ENCODE measurements at regions not wholly inside any gene's neighbourhood (a gene's known extent, or its start where the extent isn't known, plus 50 kb on each side); places are given as distances from the start of the nearest gene placed in this dataset.

- Histone ChIP-seq H4K20me1 (ENCODE audit: low read depth, low read length) (no peaks in the 10 kb centered on the region), H3K9me3 (ENCODE audit: insufficient read depth, low read length) (no peaks in the 10 kb centered on the region), H3K79me2 (ENCODE audit: insufficient read depth, low read length) (no peaks in the 10 kb centered on the region), H3F3A (ENCODE audit: insufficient read depth) (no peaks in the 10 kb centered on the region), H3K9ac (ENCODE audit: low read length) (no peak overlapping the region), H2AFZ (ENCODE audit: low read depth, low read length, severe bottlenecking) (no peak overlapping the region), H3K9me2 (replicated peaks; ENCODE audit: insufficient read depth, low read length) (no peaks in the 10 kb centered on the region), H3K27me3 (ENCODE audit: low read length) (no peaks in the 10 kb centered on the region), H3K36me3 (ENCODE audit: low read length) (no peaks in the 10 kb centered on the region), H3K4me3 (ENCODE audit: insufficient read depth, low read length, poor library complexity, severe bottlenecking) (no peak overlapping the region), H3K4me2 (ENCODE audit: low read depth, low read length, poor library complexity, severe bottlenecking) (no peak overlapping the region), H3K27ac (ENCODE audit: low read depth, low read length) (no peak overlapping the region)
- TF ChIP-seq CTCF (IDR thresholded peaks at IDR 0.05; ENCODE audit: insufficient read depth, low read length, poor library complexity, severe bottlenecking), result no peak
- TF ChIP-seq EZH2phosphoT487 (conservative IDR thresholded peaks at IDR 0.05; ENCODE audit: low read length), result no peak
Measured at GRCh38 chr6:51410453-51410852, 591.8 kb downstream of the TFAP2B start.

GRCh38 chr6:51411496-51412125 lies 592.9 kb downstream of the TFAP2B start:
- Histone ChIP-seq H3K27me3 (ENCODE audit: low read length) (no peaks in the 10 kb centered on the region), H3K9ac (ENCODE audit: low read length) (no peak overlapping the region), H3K36me3 (ENCODE audit: low read length) (no peaks in the 10 kb centered on the region), H3K79me2 (ENCODE audit: insufficient read depth, low read length) (no peaks in the 10 kb centered on the region), H2AFZ (ENCODE audit: low read depth, low read length, severe bottlenecking) (no peak overlapping the region), H3K9me2 (replicated peaks; ENCODE audit: insufficient read depth, low read length) (no peaks in the 10 kb centered on the region), H4K20me1 (ENCODE audit: low read depth, low read length) (no peaks in the 10 kb centered on the region), H3K27ac (ENCODE audit: low read depth, low read length) (no peak overlapping the region), H3F3A (ENCODE audit: insufficient read depth) (no peaks in the 10 kb centered on the region), H3K4me2 (ENCODE audit: low read depth, low read length, poor library complexity, severe bottlenecking) (no peak overlapping the region), H3K9me3 (ENCODE audit: insufficient read depth, low read length) (no peaks in the 10 kb centered on the region), H3K4me3 (ENCODE audit: insufficient read depth, low read length, poor library complexity, severe bottlenecking) (no peak overlapping the region)
- no peak for TF ChIP-seq CTCF (IDR thresholded peaks at IDR 0.05; ENCODE audit: insufficient read depth, low read length, poor library complexity, severe bottlenecking)
- TF ChIP-seq EZH2phosphoT487 (conservative IDR thresholded peaks at IDR 0.05; ENCODE audit: low read length), result no peak

GRCh38 chr6:51414361-51414760 lies 595.7 kb downstream of the TFAP2B start:
- TF ChIP-seq CTCF (IDR thresholded peaks at IDR 0.05; ENCODE audit: insufficient read depth, low read length, poor library complexity, severe bottlenecking) (no peak), EZH2phosphoT487 (conservative IDR thresholded peaks at IDR 0.05; ENCODE audit: low read length) (no peak)
- H3K27ac ChIP-seq (ENCODE audit: low read depth, low read length), result no peak overlapping the region
- no peak overlapping the region for H2AFZ ChIP-seq (ENCODE audit: low read depth, low read length, severe bottlenecking)
- no peaks in the 10 kb centered on the region for H4K20me1 ChIP-seq (ENCODE audit: low read depth, low read length)
- H3K36me3 ChIP-seq (ENCODE audit: low read length), result no peaks in the 10 kb centered on the region
- no peaks in the 10 kb centered on the region for H3K9me2 ChIP-seq (replicated peaks; ENCODE audit: insufficient read depth, low read length)
- no peaks in the 10 kb centered on the region for H3K9me3 ChIP-seq (ENCODE audit: insufficient read depth, low read length)
- no peak overlapping the region for H3K4me2 ChIP-seq (ENCODE audit: low read depth, low read length, poor library complexity, severe bottlenecking)
- H3K27me3 ChIP-seq (ENCODE audit: low read length), result no peaks in the 10 kb centered on the region
- H3F3A ChIP-seq (ENCODE audit: insufficient read depth), result no peaks in the 10 kb centered on the region
- H3K9ac ChIP-seq (ENCODE audit: low read length), result no peak overlapping the region
- no peak overlapping the region for H3K4me3 ChIP-seq (ENCODE audit: insufficient read depth, low read length, poor library complexity, severe bottlenecking)
- no peaks in the 10 kb centered on the region for H3K79me2 ChIP-seq (ENCODE audit: insufficient read depth, low read length)
